Bronchial epithelial cell (primary cell): ENCODE measurements at regions not wholly inside any gene's neighbourhood (a gene's known extent, or its start where the extent isn't known, plus 50 kb on each side); places are given as distances from the start of the nearest gene placed in this dataset.

Experiments used
- DNase-seq: peaks from one replicate; pipeline ENCODE4 v3.0.0-alpha.2; 2010; ENCODE audit warnings: low read depth
- FAIRE-seq: peaks from 2 replicates; lab custom pipeline; 2011; peaks lifted over from hg19 to GRCh38; lab: Jason Lieb, UNC
- H3K27me3 ChIP-seq: 2 replicates; pipeline ENCODE4 v1.5.1; 2011; ENCODE audit warnings: low read length; ENCODE audit not compliant: control insufficient read depth, insufficient read depth
- H3K36me3 ChIP-seq: 2 replicates; pipeline ENCODE4 v1.5.1; 2011; ENCODE audit warnings: low read length; ENCODE audit not compliant: control insufficient read depth, insufficient read depth
- H3K4me3 ChIP-seq: 2 replicates; pipeline ENCODE4 v1.5.1; 2011; ENCODE audit warnings: mild to moderate bottlenecking, low read depth, low read length, control low read depth
- TF ChIP-seq, protein P1 (sequence below): IDR thresholded peaks from 2 replicates; pipeline ENCODE4 v1.5.1; 2011; ENCODE audit warnings: mild to moderate bottlenecking, moderate library complexity, low read length, control low read depth, inconsistent platforms; ENCODE audit not compliant: insufficient read depth, severe bottlenecking

GRCh38 chr9:109725460-109725859 lies 54.5 kb upstream of the PALM2AKAP2 start:
- TF ChIP-seq, protein P1, sequence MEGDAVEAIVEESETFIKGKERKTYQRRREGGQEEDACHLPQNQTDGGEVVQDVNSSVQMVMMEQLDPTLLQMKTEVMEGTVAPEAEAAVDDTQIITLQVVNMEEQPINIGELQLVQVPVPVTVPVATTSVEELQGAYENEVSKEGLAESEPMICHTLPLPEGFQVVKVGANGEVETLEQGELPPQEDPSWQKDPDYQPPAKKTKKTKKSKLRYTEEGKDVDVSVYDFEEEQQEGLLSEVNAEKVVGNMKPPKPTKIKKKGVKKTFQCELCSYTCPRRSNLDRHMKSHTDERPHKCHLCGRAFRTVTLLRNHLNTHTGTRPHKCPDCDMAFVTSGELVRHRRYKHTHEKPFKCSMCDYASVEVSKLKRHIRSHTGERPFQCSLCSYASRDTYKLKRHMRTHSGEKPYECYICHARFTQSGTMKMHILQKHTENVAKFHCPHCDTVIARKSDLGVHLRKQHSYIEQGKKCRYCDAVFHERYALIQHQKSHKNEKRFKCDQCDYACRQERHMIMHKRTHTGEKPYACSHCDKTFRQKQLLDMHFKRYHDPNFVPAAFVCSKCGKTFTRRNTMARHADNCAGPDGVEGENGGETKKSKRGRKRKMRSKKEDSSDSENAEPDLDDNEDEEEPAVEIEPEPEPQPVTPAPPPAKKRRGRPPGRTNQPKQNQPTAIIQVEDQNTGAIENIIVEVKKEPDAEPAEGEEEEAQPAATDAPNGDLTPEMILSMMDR, result no peak
- H3K27me3 ChIP-seq, result peaks cover 4% of the 10 kb centered on the region
- no peak overlapping the region for H3K4me3 ChIP-seq
- FAIRE-seq (no peak), DNase-seq (no peak)
- no peaks in the 10 kb centered on the region for H3K36me3 ChIP-seq

DNA sequence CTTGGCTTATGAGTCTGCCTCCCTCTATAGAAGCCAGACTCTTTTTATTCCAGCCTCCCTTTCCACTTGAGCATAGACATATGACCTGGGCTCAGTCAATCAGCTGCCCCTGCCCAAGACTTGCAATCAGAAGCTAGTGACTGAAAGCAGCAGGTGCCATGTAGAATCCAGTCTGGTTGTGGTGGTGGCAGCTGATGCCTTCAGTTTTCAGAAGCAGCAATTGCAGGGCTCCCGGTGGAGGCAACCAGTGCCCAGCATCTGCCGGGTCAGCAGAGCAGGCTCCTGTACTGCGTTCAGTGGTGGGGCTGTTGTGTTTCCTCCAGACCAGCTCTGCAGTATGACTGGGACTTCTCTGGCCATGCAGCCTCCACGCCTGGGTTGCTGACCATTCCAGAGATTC lies 53.9 kb upstream of the PALM2AKAP2 start:
- H3K36me3 ChIP-seq, result no peaks in the 10 kb centered on the region
- no peak overlapping the region for H3K4me3 ChIP-seq
- FAIRE-seq (no peak), DNase-seq (no peak)
- TF ChIP-seq, protein P1, result no peak
- H3K27me3 ChIP-seq, result peaks cover 4% of the 10 kb centered on the region

GRCh38 chr9:109728686-109729300 lies 51.2 kb upstream of the PALM2AKAP2 start:
- FAIRE-seq, result no peak
- no peak for DNase-seq
- H3K27me3 ChIP-seq, result peaks cover 4% of the 10 kb centered on the region
- H3K4me3 ChIP-seq, result no peak overlapping the region
- TF ChIP-seq, protein P1, result no peak
- no peaks in the 10 kb centered on the region for H3K36me3 ChIP-seq

GRCh38 chr9:109729513-109729912 lies 50.5 kb upstream of the PALM2AKAP2 start:
- no peak for FAIRE-seq
- TF ChIP-seq, protein P1, result no peak
- Histone ChIP-seq H3K27me3 (peaks cover 4% of the 10 kb centered on the region), H3K4me3 (no peak overlapping the region), H3K36me3 (no peaks in the 10 kb centered on the region)
- DNase-seq, result no peak
